Islet of Langerhans (tissue), 1 donor: ENCODE measurements at regions not wholly inside any gene's neighbourhood (a gene's known extent, or its start where the extent isn't known, plus 50 kb on each side); places are given as distances from the start of the nearest gene placed in this dataset.

Source experiments
- FAIRE-seq: peaks from one replicate; lab custom pipeline; 2011; peaks lifted over from hg19 to GRCh38; lab: Jason Lieb, UNC

GRCh38 chr11:59302991-59303390 lies 55.7 kb upstream of the OR5AN1 start:
- FAIRE-seq: no peak

GRCh38 chr11:59295435-59295834 lies 63.3 kb upstream of the OR5AN1 start:
- FAIRE-seq: peak; percentile 75

DNA sequence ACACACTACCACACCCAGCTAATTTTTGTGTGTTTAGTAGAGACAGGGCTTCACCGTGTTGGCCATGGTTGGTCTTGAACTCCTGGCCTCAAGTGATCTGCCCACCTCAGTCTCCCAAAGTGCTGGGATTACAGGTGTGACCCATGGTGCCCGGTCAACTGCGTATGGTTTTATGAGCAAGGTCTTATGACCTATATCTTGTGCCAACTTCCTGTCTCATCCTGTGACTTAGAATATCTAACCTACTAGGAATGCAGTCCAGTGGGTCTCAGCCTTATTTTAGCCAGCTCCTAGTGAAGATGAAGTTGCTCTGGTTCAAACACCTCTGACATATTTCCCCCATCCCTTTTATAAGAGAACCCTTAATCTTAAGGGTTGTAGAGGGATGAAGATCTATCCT lies 66.1 kb upstream of the OR5AN1 start:
- FAIRE-seq: no peak

- FAIRE-seq: no peak
Observed at GRCh38 chr11:59291228-59291627, 67.5 kb upstream of the OR5AN1 start.

GRCh38 chr11:59289356-59290181 lies 69.1 kb upstream of the OR5AN1 start:
- FAIRE-seq: no peak

DNA sequence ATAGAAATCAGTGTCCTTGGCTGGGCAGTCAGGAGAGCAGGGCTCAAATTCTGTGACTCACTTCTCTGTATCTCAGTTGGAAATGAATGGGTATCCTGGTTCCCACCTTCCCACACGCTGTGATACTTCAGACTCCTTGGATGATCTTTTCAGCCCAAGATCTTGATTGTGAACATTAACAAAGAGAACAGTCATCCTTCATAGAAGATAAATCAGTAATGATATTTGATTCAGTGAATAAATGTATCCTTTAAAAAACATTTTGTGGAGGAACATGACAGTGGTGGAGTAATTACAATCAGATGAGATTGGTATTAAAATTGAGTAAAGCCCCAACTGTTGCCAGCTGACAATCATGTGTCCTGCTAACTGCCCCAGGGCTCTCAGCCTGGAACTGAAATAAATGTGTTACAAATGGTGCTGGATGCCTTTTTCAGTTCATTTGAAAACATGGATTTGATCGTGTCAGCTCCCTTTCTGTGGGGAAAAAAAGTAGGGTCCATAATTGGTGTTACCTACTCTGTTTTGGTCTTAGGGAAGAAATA lies 72.9 kb upstream of the OR5AN1 start:
- no peak for FAIRE-seq

DNA sequence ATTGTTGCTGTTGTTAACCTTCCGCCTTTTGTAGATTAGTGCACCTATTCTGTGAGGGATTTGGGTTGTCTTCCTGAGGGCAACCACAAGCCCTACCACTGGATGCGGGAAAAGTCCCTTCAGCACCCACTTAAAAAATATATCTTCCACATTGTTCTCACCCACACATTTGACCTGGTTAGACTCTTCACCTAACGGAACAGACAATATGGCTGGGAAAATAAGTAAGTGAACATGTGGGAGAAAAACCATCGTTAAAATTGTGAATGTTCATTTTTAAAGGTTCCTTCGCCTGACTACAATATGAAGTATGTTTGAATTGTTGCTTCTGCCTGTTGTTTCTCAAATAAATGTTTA lies 72.0 kb upstream of the MPEG1 start:
- no peak for FAIRE-seq

DNA sequence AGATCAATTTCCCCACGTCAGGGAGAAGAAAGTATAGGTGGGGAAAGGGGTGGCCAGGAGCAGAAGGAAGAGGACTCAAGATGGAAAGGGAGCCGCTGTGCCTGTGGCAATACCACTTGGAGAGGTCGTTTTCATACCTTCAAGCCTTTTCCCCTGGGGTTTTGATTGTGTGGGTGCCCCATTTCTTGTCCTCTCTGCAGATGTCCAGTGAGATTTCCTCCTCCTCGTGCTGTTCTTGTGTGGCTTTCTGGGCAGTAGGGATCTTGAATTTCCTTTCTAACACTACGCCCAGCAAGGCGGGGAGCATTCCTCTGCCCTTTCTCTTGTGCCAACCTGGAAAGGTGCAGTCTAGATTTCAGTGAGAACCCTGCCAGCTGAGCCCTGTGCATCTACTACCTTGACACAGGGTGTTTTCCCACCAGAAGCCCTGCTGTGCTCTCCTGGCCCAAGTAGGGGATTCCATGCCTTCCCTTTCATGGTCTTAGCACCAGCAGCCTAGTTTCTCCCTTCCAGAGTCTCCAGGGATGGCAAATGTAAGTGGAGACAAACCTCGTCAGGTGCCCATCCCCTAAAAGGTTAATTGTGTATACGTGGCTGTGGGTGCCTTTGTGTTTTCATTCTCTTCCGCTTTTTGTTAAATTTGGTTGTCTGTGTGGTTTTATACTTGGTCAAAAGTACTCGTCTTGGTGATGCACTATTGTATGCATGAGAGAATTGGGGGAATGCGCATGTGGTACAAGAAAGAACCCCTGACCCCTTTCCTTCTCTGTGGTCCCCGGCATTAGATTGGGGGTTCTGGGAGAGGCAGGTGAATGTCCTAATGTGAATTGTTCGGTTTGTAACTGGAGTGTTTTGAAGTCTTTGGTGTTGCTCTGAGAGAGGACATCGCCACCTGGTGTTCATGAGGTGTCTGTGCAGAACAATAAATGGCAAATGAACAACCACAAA lies 71.4 kb upstream of the MPEG1 start:
- peak; percentile 43 for FAIRE-seq

DNA sequence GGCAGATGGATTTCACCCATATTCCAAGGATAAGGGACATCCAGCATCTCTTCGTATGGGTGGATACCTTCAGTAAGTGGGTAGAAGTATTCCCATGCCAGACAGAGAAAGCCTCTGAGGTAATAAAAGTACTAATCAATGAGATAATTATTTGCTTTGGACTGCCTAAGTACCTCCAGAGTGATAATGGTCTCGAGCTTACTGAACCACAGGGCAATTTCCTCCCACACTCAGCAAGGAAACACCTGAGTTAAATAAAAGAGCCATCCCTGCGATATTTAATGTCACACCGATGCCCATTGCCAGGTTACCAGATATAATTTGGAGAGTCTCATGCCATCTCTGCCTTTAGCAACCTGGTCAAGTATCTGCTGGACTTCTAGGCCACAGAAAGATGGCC lies 70.6 kb upstream of the MPEG1 start:
- no peak for FAIRE-seq

- no peak for FAIRE-seq
Observed at GRCh38 chr11:59281177-59281576, 68.5 kb upstream of the MPEG1 start.

DNA sequence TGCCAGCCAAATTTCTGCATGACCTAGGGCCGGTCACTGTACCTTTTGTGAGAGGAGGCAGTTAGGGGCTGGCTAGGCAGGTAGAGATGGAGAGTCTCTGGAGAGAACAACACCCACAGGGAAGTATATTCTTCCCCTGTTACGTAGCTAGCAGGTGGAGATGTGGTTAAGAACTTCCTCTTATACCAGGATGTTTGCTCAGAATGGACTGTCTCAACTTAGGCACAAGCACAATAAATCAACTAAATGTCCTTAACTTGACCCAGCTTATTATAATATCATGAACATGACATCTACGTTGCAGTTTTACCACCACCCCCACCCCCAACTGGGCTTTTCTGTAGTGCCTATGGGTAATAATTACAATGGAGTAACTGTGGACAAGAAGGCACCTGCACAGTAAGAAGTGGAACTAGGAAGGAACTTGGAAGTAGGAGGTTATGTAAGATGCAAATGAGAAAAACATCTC lies 60.7 kb upstream of the MPEG1 start:
- no peak for FAIRE-seq

GRCh38 chr11:59272771-59273372 lies 60.1 kb upstream of the MPEG1 start:
- FAIRE-seq: no peak

GRCh38 chr11:59271811-59272327 lies 59.1 kb upstream of the MPEG1 start:
- no peak for FAIRE-seq

GRCh38 chr11:59271247-59271755 lies 58.6 kb upstream of the MPEG1 start:
- FAIRE-seq: no peak

GRCh38 chr11:59267736-59268475 lies 55.2 kb upstream of the MPEG1 start:
- no peak for FAIRE-seq

- no peak for FAIRE-seq
Observed at GRCh38 chr11:59267196-59267595, 54.5 kb upstream of the MPEG1 start.

GRCh38 chr11:59266491-59266890 lies 53.8 kb upstream of the MPEG1 start:
- no peak for FAIRE-seq

DNA sequence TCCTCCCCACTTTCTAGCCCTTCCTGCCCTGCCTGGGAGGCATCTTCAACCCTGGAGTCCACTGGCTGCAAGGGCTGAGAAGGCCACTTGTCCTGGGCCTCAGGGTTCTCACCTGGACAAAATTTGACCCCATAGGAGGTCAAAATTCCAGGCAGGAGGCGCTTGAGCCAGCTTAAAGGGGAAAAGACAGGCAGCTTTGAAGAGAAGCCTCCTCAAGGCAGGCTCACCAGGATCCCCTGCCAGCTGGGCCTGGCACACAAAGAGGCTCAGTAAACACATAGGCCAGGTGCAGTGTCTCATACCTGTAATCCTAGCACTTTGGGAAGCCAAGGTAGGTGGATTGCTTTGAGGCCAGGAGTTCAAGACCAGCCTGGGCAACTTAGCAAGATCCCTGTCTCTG lies 53.0 kb upstream of the MPEG1 start:
- no peak for FAIRE-seq

GRCh38 chr11:59264736-59265135 lies 52.0 kb upstream of the MPEG1 start:
- no peak for FAIRE-seq

- no peak for FAIRE-seq
Observed at GRCh38 chr11:59263225-59263894, 50.6 kb upstream of the MPEG1 start.
